Thymus (tissue), 11 donors: ENCODE measurements at regions not wholly inside any gene's neighbourhood (a gene's known extent, or its start where the extent isn't known, plus 50 kb on each side); places are given as distances from the start of the nearest gene placed in this dataset.

Source experiments
- DNase-seq, 9 donors: peaks; one replicate each; pipeline ENCODE4 v3.0.0-alpha.2; 2013; ENCODE audit warnings: low spot score in 9 of 9, low read depth in 6 of 9, missing footprints in 1 of 9
- H3K27ac ChIP-seq, 2 donors: one replicate each; pipeline ENCODE4 v1.5.1; 2013; ENCODE audit warnings: control low read depth in 1 of 2, low read depth in 1 of 2, low read length in 1 of 2, mild to moderate bottlenecking in 1 of 2, moderate library complexity in 1 of 2
- H3K27me3 ChIP-seq, 2 donors: one replicate each; pipeline ENCODE4 v1.5.1; 2013; ENCODE audit warnings: low read length in 1 of 2; ENCODE audit not compliant: control insufficient read depth in 2 of 2, insufficient read depth in 1 of 2
- H3K36me3 ChIP-seq, 2 donors: one replicate each; pipeline ENCODE4 v1.5.1; 2013; ENCODE audit warnings: low read length in 1 of 2, mild to moderate bottlenecking in 1 of 2, moderate library complexity in 1 of 2; ENCODE audit not compliant: control insufficient read depth in 2 of 2, insufficient read depth in 2 of 2
- H3K4me1 ChIP-seq, 2 donors: one replicate each; pipeline ENCODE4 v1.5.1; 2013; ENCODE audit warnings: low read length in 2 of 2; ENCODE audit not compliant: control insufficient read depth in 2 of 2, insufficient read depth in 2 of 2
- H3K4me3 ChIP-seq, 2 donors: one replicate each; pipeline ENCODE4 v1.5.1; 2013; ENCODE audit warnings: low read length in 2 of 2, control low read depth in 1 of 2, mild to moderate bottlenecking in 1 of 2
- H3K9me3 ChIP-seq, 2 donors: one replicate each; pipeline ENCODE4 v1.5.1; 2013; ENCODE audit warnings: low read length in 1 of 2, mild to moderate bottlenecking in 1 of 2; ENCODE audit not compliant: control insufficient read depth in 2 of 2, insufficient read depth in 1 of 2
- WGBS: extraction: QIAGEN DNeasy Blood & Tissue Kit; methylation state at CpG from one replicate; pipeline ENCODE4 v1.1.7; 2013; 5-methylcytosine and 5-hydroxymethylcytosine counted together
- donor health status: healthy.

- H3K4me3 ChIP-seq = no peak overlapping the region
- 93% methylated on average over 9 of the region's 9 CpGs for WGBS
- no peak for DNase-seq
Measured at GRCh38 chr22:47276450-47276820, 514.0 kb downstream of the TBC1D22A start.

GRCh38 chr22:47275605-47276449 is 513.4 kb downstream of the TBC1D22A start:
- H3K4me1 ChIP-seq = no peaks in the 10 kb centered on the region
- H3K9me3 ChIP-seq = no peaks in the 10 kb centered on the region
- no peak overlapping the region for H3K4me3 ChIP-seq
- DNase-seq = peak in 1 of 9 donors; percentile 2
- peaks cover 0 to 2% of the 10 kb centered on the region in 2 donors for H3K27me3 ChIP-seq
- H3K27ac ChIP-seq = no peak overlapping the region
- H3K36me3 ChIP-seq = no peaks in the 10 kb centered on the region
- WGBS = 67% methylated on average over 12 of the region's 12 CpGs

More at GRCh38 chr22:47276450-47276820, 514.0 kb downstream of the TBC1D22A start:
- no peaks in the 10 kb centered on the region for H3K9me3 ChIP-seq
- no peaks in the 10 kb centered on the region for H3K36me3 ChIP-seq
- H3K27me3 ChIP-seq = peaks cover 0 to 2% of the 10 kb centered on the region in 2 donors
- no peaks in the 10 kb centered on the region for H3K4me1 ChIP-seq
- no peak overlapping the region for H3K27ac ChIP-seq

GRCh38 chr22:47274196-47274595 is 511.7 kb downstream of the TBC1D22A start:
- 96% methylated on average over 11 of the region's 11 CpGs for WGBS
- DNase-seq = no peak

DNA sequence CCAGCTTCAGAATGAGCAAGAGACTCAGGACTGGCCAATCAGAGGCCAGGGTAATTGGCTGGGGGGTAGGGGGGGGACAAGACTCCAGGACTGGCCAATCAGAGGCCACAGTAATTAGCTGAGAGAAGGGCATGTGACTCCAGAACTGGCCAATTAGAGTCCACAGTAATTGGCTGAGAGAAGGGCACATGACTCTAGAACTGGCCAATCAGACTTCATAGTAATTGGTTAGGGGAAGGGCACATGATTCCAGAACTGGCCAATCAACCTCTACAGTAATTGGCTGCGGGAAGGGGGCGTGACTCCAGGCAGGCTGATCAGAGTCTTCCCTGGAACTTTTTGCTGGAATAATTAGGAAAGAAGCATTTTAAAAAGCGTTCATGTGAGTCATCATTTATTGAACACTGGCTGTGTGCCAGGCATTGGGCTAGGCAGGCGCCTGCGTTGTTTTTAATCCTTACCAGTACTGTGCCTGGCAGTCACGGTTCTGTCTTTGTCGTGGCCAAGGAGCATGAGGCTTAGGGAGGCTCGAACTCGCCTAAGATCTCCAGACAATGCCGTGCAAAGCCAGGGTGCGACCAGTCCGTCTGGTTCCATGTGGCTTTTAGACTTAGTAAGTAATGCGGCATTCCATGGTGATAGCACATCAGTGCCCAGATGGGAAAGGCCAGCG is 508.1 kb downstream of the TBC1D22A start:
- WGBS = 95% methylated on average over 14 of the region's 14 CpGs
- Histone ChIP-seq H3K27me3 (peaks cover 0 to 2% of the 10 kb centered on the region in 2 donors), H3K4me3 (no peak overlapping the region), H3K36me3 (no peaks in the 10 kb centered on the region), H3K9me3 (no peaks in the 10 kb centered on the region), H3K27ac (no peak overlapping the region), H3K4me1 (no peaks in the 10 kb centered on the region)
- DNase-seq = no peak

More at GRCh38 chr22:47274196-47274595, 511.7 kb downstream of the TBC1D22A start:
- no peaks in the 10 kb centered on the region for H3K4me1 ChIP-seq
- no peak overlapping the region for H3K27ac ChIP-seq
- no peaks in the 10 kb centered on the region for H3K36me3 ChIP-seq
- H3K27me3 ChIP-seq = peaks cover 0 to 2% of the 10 kb centered on the region in 2 donors
- no peak overlapping the region for H3K4me3 ChIP-seq
- H3K9me3 ChIP-seq = no peaks in the 10 kb centered on the region

GRCh38 chr22:47269516-47270088 is 507.2 kb downstream of the TBC1D22A start:
- Histone ChIP-seq H3K27ac (no peak overlapping the region), H3K9me3 (no peaks in the 10 kb centered on the region), H3K4me1 (no peaks in the 10 kb centered on the region), H3K4me3 (no peak overlapping the region), H3K36me3 (no peaks in the 10 kb centered on the region), H3K27me3 (no peaks in the 10 kb centered on the region)
- DNase-seq = no peak
- WGBS = 89% methylated on average over 6 of the region's 6 CpGs

DNA sequence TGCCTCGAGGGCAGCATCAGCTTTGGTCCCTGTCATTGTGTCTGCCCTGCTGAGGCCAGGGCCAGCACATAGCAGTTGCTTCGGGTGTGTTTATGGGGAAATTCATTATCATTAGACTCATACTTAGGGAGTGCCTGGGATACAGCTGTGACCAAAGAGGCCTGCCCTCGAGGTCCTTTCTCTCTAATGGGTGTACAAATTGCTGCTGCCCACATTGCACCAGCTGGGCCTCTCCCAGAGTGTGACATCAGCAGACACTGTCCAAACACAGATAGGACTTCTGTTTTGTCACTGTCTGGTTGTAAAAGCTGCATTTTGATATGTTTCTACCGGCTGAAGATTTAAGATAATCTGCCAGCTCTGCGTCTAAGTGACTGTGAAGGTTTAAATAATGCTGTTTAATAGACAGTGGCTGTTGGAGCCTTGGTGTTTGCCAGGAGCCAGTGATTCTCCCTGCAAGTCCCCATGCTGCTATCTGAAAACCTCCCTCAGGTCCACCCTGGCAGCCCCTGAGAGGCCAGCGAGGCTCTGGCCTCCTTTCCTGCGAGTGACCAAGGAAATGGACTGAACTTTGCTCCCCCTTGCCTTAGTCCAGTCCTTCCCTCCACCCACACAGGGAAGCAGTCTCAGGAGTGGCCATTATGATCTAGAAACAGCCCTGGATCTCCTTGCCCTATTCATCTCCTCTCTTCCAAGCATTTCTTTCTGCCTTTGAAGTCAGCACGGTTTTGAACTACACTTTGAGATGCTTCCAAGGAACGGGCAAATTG is 505.2 kb downstream of the TBC1D22A start:
- Histone ChIP-seq H3K4me1 (no peaks in the 10 kb centered on the region), H3K27ac (no peak overlapping the region), H3K4me3 (no peak overlapping the region), H3K27me3 (no peaks in the 10 kb centered on the region), H3K9me3 (no peaks in the 10 kb centered on the region), H3K36me3 (no peaks in the 10 kb centered on the region)
- WGBS = 77% methylated on average over 9 of the region's 9 CpGs
- no peak for DNase-seq

- no peak for DNase-seq
- Histone ChIP-seq H3K36me3 (no peaks in the 10 kb centered on the region), H3K9me3 (no peaks in the 10 kb centered on the region), H3K4me3 (no peak overlapping the region), H3K27me3 (no peaks in the 10 kb centered on the region), H3K27ac (no peak overlapping the region), H3K4me1 (no peaks in the 10 kb centered on the region)
- WGBS = 92% methylated on average over 4 of the region's 4 CpGs
Measured at GRCh38 chr22:47266329-47266728, 503.9 kb downstream of the TBC1D22A start.

- Histone ChIP-seq H3K4me1 (no peaks in the 10 kb centered on the region), H3K9me3 (no peaks in the 10 kb centered on the region)
Measured at GRCh38 chr22:47260551-47260950, 498.1 kb downstream of the TBC1D22A start.

More at GRCh38 chr22:47260551-47260950, 498.1 kb downstream of the TBC1D22A start:
- no peak overlapping the region for H3K27ac ChIP-seq
- H3K27me3 ChIP-seq = no peaks in the 10 kb centered on the region
- 77% methylated on average over 5 of the region's 5 CpGs for WGBS
- no peaks in the 10 kb centered on the region for H3K36me3 ChIP-seq
- no peak overlapping the region for H3K4me3 ChIP-seq
- no peak for DNase-seq
